Keratinocyte (primary cell): ENCODE measurements at regions not wholly inside any gene's neighbourhood (a gene's known extent, or its start where the extent isn't known, plus 50 kb on each side); places are given as distances from the start of the nearest gene placed in this dataset.

ENCODE experiments used
- EZH2 ChIP-seq: IDR thresholded peaks from one replicate; pipeline ENCODE4 v1.6.1; 2012; ENCODE audit warnings: inconsistent platforms, mild to moderate bottlenecking, low read length, moderate library complexity
- TF ChIP-seq, protein P1 (sequence below), 3 experiments: IDR thresholded peaks in 1 of 3; conservative IDR thresholded peaks in 1 of 3; optimal IDR thresholded peaks in 1 of 3; 2 replicates in 2 of 3; 3 replicates in 1 of 3; pipeline versions ENCODE3 to v1.5.1; 2011; ENCODE audit warnings: low read length in 3 of 3, mild to moderate bottlenecking in 3 of 3, moderate library complexity in 2 of 3, control low read depth in 1 of 3, inconsistent platforms in 1 of 3; ENCODE audit not compliant: insufficient read depth in 2 of 3; ENCODE audit errors: extremely low read depth in 1 of 3

DNA sequence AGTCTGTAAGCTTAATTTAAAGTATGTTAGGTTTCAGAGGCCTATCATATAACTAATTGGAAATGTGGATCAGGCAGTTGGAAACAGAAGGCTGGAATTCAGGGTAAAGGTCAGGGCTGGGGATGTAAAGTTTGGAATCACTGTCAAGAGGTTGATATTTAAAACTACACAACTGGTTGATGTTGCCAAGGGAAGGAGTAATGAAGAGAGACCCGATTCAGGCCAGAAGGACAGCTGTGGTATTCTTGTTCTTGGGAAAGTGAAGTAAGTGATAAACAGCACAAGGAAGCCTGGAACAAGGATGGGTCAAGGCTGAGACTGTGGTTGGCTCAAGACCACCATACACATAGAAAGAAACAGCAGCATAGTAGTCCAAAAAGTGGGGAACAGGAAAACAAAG, 654.2 kb downstream of the NTRK3 start:
- TF ChIP-seq, protein P1, sequence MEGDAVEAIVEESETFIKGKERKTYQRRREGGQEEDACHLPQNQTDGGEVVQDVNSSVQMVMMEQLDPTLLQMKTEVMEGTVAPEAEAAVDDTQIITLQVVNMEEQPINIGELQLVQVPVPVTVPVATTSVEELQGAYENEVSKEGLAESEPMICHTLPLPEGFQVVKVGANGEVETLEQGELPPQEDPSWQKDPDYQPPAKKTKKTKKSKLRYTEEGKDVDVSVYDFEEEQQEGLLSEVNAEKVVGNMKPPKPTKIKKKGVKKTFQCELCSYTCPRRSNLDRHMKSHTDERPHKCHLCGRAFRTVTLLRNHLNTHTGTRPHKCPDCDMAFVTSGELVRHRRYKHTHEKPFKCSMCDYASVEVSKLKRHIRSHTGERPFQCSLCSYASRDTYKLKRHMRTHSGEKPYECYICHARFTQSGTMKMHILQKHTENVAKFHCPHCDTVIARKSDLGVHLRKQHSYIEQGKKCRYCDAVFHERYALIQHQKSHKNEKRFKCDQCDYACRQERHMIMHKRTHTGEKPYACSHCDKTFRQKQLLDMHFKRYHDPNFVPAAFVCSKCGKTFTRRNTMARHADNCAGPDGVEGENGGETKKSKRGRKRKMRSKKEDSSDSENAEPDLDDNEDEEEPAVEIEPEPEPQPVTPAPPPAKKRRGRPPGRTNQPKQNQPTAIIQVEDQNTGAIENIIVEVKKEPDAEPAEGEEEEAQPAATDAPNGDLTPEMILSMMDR (optimal IDR thresholded peaks at IDR 0.05 in 1 of 3, IDR thresholded peaks at IDR 0.05 in 1 of 3, conservative IDR thresholded peaks at IDR 0.05 in 1 of 3; ENCODE audit: extremely low read depth in 1 of 3, insufficient read depth in 2 of 3, low read length in 3 of 3) = no peak
- no peak for TF ChIP-seq EZH2
